ENCODE measurements at regions not wholly inside any gene's neighbourhood (a gene's known extent, or its start where the extent isn't known, plus 50 kb on each side); places are given as distances from the start of the nearest gene placed in this dataset.
A peak's percentile ranks its signal among the peaks of the same experiment; 100 is the strongest.

DNA sequence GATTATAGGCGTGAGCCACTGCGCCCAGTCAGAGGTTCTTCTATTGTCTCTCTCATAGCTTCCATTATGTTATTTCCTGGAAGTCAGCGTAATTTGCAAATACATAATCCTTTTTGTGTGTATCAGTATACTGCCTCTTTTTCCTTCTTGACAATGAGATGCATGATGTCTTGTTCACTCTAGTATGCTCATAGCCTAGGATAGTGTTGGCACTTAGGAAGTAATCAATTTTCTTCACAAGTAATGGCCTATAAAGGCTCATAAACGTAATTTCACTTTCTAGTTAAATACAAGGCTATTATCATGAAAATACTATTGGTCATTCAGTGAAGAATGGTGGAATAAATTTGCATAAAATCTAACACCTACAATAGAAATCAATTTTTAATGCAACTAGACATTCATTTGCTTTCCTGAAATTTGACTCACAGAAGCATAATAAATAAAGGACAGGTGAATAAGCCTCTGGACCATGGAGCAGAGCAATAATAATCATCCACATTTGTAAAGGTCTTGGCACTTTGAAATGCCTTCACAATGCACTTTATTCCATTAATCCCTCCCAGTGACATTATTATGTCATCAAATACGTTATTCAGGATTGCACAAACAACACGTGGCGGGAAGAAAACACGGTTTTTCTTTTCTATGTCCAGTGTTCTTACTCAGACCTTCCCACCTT lies 366.9 kb upstream of the BTBD3 start:
- DNase-seq, result no peak

DNA sequence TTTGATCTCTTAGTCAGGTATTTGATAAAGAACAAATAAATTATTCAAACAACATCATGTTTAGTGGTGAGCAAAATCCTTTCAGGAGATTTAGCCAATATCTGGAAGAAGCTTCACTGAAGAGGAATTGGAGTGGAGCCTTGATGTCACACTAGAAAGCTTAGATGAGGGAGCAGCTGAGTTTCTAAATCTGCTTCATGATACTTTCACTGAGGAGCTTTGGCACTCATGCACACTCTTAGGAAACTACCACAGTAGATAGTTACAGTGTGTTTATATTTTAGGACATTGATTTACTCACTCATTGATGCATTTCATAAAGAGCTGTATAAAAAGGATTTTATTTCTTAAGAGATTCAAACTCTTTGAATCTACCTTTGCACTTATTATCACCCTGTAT lies 366.2 kb upstream of the BTBD3 start:
- no peak for DNase-seq

DNA sequence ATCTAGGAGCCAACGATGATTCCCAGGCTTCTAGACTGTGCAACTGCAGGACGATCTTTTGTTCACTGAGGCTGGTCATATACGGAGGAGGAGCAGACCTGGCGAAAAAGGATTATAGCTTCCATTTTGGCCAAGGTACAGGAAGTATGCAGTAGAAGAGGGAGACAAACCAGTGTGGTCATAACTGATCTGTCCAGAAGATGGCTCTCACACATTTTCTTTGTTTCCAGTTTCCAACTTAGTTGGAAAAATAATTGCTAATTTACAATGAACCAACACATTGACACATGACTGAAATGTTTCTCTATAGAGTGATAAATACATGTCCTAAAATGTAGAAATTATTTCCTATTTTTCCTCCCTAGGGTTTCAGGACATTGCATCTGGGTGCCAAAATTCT lies 364.1 kb upstream of the BTBD3 start:
- DNase-seq, result peak; percentile 20

DNA sequence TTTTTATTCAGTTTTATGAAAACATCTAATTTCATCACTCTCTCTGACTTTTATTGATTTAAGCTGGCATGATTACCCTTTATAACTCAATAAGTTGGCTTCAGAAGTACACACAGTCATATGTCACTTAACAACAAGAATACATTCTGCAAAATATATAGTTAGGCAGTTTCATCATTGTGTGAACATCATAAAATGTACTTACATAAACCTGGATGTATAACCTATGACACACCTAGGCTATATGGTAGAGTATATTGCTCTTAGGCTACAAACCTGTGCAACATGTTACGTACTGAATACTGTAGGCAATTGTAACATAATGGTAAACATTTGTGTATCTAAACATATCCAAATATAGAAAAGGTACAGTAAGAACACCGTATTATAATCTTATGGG lies 362.2 kb upstream of the BTBD3 start:
- no peak for DNase-seq

DNA sequence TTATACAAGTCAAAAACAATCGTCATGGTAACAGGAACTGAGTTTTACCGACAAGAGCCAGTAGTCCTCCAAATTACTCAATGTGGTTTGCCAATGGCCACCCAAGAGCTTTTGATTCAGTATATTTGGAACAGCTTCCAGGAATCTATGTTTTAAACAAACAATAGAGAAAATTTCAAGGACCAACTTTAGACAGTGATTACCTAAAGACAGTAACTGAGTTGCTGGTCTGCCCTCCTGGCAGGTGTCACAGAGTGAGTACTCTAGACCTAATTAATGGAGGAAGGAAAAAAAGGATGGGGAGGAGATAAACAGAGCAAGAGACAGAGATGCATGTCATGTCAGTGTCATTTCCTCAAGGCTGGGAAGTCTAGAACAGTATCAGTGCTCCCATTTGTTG lies 361.3 kb upstream of the BTBD3 start:
- no peak for DNase-seq

DNA sequence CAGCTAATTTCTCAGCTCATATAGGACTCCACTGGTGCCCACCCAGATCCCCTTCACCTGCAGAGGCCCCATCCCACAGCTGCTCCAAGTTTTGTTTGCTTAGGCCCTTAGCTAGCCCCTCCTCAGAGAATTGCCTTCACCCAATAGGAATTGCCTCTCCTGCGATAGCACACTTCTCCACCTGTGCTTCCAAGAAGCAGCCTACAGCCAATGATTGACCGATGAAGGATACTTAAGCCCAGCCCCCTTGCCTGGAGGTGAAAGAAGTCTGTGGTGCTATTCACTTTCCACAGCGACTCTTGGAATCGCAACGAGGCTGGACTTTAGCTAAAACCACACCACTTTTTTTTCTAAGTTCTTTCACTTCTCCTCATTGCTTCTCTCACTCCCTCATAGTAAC lies 353.2 kb upstream of the BTBD3 start:
- DNase-seq, result no peak

DNA sequence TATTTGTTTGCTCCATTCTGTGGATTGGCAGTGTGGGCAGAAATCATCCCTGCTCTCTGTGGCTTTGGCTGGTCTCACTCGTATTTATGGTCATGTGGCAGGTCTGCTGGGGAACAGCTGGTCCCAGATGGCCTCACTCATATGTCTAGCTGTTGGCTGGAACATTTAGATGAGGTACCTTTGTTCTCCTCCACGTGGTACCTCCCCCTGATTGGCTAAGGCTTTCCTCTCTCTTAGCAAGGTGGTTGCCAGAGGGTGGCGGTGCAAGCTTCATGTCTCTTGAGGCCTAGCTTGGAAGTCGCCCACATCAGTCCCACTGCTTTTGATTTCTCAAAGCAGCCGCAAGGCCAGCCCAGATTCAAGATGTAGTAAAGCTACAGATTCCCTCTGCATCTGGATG lies 348.5 kb upstream of the BTBD3 start:
- peak; percentile 24 for DNase-seq

DNA sequence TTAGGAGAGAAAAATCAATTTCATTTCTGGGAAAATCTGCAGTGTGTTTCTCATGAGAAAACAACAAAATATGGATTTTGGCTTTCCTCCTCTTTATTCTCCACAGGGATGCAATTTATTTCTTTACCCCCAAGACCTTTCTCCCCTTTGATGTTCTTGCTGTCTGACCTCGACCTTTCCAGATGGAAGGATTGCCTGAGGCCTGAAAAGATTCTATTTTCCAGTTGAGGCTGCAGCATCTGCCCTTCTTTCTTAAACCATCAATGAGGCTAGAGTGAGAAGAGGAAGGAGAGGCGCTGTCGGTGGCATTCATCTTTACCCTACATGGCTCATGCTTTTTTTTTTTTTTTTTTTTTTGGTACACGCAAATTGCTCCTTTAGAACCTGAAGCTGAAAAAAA lies 344.2 kb upstream of the BTBD3 start:
- peak; percentile 37 for DNase-seq

DNA sequence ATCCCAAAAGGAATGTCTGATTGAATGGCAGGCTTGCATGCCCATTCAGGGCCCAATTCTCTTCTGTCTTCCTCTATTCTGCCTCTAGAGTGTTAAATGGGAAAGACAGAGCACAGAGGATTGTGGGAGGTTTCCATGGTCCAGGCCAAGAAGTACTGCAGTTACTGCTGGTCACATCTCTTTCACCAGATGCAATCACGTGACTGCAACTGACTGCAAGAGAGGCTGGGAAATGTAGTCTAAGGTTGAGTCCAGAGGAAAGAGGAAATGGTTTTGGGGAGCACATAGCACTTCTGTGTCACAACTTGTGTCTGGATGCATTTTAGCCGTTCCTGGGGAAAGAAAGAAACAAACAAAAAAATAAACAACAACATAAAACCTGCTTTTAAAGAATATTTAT lies 336.4 kb upstream of the BTBD3 start:
- DNase-seq, result no peak

DNA sequence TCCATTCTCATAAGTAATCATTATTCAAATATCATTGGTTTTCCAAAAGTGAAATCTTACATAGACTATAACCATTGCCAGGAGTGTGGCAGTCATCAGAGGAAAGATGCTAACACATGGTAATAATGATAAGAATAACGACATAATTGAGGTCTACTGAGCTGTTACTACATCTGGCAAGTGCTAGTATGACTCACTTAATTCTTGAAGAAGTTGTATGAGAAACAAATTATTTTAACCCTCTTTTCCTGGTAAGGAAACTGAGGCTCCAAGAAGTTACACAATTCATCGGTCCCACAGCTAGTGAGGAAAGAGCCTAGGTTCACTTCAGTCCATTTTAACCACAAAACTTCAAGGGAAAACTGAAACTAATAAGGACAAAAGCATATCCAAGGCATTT lies 335.6 kb upstream of the BTBD3 start:
- DNase-seq, result no peak

DNA sequence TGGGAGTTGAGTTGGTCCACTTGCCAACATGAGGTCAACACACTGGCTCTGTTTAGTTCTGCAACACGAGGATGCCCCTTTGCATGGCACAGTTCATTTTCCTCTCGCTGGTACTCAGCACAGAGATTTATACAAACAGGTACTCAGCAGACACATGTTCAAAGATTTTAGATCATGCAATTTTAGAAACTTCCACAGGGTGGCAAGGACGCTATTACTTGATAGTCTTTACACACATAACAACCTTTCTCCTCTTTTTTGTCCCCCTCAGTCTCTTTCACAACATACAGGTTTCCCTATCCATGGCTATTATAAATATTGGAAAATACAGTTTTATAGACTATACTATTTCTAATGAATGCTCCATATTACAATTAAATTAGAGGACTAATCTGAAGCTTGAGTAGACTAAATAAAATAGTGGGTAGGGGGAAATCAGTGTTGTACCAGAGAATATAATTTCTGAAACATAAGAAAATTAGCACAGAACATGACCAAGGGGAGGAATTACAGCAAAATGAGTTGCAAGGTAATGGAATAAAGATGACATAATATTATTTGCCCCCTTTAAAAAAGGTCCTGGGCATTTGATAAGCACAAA lies 331.8 kb upstream of the BTBD3 start:
- peak; percentile 62 for DNase-seq

DNA sequence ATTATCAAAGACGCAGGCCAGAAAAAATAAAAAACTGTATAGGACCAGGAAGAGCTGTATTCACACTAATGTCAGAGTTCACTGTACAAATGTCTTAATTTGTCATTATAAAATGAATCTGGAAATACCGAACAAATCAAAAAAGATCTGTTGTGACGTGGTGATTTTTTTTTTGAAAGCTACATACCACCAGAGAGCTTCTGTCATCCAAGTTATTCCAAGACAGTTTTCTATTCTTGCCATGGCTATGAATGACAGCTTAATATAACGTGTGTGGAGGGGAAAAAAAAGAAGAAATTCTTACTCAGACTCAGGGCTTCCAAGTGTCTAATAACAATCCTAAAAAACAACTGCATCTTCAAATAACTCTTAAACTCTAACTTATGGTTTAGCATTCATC lies 328.8 kb upstream of the BTBD3 start:
- DNase-seq, result no peak

DNA sequence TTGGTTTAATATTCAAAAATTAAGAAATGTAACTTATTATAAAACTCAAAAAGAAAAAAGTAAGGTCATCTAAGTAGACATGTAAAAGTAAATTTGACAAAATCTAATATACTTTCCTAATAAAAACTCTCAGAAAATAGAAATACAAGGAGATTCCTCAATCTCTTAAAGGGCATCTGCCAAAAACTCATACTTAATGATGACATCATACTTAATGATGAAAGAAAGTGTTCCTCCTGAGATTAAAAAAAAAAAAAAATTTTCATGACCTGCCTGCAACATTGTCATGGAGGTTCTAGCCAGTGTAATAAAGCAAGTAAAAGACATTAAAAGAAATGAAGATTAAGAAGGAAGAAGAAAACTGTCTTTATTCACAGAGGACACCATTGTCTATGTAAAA lies 325.7 kb upstream of the BTBD3 start:
- no peak for DNase-seq

DNA sequence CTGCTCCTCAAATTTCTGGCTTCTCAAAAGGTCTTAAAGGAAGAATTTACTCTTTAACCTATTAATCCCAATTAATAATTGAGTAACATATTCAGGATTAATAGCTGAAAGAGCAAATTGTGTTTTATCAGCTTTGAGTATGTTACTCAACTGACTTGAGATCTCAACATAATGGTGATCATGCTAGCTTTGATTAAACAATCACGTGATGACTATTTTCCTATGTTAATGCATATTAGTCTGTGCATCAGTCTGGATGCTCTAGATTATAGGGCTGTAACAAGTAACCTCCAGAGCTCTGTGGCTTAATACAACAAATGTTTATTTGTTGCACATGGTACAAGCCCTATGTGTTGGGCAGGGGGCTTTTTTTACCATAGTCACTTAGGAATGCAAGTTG lies 313.4 kb upstream of the BTBD3 start:
- no peak for DNase-seq

DNA sequence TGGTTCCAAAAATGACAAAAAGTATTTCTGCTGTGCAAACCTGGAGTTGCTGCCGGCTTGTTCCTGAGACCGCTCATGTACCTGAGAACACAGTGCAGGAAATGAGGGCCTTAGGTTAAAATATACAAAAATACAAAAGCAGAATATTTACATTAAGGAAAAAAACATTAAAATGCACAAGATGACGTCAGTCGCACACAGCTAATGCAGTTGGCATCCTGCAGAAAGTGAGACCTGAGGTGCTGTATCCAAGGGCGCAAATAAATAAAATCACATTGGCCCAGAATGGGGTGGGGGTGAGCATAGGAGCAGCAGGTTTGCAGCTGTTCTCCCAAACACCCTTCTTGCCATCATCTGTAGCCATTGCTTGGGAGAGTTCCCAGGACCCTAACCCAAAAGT lies 310.6 kb upstream of the BTBD3 start:
- DNase-seq, result no peak

DNA sequence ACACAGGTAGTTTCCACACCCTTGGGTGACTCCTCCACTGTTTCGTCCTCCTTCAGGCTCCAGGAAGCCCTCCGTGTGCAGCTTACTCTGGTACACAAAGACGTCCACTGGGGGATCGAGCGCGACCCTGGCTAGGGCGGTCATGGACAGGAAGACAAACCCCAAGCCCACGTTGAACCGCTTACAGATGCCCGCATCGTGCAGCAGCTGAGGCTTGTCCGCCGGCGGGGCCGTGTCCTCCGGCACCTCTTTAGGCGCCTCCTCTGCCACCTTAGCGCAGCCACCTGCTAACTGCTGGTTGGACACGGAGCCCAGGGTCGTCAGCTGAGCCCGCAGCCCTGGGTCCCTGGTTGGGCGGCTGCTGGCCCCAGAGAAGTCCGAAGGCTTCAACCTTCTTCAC lies 309.0 kb upstream of the BTBD3 start:
- DNase-seq, result no peak

DNA sequence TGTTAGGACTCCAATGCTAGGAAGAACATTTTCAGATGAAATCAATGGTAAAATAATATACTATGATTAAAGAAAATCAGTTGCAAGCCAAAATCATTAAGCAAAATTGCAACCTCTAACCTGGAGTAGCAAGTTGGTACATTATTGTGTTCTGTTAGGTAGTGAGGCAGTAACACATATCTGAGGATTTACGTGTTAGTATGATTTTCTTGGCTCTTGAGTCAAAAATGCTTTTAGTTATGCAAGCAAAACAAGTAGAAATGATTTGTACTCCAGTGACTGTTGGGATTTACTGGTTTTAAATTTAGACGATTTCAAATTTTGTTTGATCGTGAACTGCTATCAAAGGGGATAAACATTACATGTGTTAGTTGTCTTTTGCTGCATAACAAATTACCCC lies 293.0 kb upstream of the BTBD3 start:
- no peak for DNase-seq

DNA sequence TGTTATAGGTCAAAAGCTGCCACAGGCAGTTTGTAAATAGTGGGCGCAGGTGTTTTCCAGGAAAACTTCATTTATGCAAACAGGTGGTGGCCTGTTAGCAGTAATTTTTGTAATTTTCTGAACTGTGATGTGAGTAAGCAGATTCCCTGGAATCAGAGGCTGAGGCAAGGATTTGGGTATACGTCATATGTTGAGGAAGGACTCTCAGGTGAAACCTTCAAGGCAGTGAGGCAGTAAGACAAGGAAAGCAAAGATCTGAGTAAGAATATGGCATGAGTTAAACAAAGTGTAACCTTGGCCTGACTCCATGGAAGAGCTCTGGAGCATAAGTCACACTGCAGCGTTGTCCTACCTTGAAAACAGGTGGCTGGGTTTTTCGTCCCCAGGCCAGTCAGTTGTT lies 291.1 kb upstream of the BTBD3 start:
- DNase-seq, result no peak

DNA sequence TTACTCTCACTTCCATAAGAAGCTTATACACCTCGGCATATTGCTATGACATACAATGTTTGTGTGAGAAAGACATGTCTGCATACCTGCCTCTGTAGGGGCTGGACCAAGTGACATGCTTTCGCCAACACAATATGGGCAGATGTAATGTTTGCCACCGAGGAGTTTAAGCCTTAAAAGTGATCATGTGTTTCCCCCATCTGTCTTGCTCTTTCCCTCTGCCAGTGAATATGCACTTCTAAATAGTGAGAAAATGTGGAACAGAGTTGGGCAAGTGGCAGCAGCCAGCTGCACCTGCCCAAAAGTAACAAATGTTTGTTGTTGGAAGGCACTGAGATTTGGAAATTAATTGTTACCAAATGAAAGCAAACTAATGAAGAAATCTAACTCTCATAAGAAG lies 274.8 kb upstream of the BTBD3 start:
- DNase-seq, result no peak

DNA sequence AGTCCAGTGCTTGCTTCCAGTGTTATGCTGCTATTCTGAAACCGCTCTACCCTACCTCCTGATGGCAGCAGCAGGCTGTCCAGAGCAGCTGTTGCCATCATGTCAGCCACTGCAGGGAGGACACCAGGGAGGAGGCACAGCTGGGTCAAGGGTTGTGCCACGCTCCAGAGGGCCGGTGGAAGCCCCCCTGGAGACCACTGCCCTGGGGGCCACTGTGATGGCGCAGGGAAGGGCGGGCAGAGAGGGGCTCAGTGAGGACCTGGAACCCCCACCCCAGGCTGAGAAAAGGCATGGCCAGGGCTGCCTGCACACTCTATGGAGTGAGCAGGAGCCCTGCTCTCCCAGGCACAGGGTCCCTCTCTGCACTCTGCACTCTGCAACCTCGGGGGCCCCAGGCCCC lies 271.3 kb upstream of the BTBD3 start:
- no peak for DNase-seq

DNA sequence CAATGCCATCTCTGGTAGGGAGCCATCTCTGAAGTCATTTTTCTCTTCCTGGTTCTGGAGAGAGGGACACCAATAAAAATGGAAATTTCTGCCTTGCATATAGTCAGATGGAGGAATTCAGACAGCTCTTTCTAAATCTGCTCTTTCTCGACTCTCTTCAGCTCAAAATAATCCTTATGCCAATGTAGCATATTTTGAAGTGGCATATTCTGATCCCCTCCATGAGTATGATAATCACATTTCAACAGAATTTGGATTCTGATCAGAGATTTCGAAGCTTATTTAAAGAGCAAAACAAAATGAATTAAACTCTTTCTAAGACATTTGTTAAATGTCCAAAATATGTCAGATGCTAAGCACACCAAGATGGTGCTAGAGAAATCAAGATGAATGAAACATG lies 267.1 kb upstream of the BTBD3 start:
- DNase-seq, result no peak

DNA sequence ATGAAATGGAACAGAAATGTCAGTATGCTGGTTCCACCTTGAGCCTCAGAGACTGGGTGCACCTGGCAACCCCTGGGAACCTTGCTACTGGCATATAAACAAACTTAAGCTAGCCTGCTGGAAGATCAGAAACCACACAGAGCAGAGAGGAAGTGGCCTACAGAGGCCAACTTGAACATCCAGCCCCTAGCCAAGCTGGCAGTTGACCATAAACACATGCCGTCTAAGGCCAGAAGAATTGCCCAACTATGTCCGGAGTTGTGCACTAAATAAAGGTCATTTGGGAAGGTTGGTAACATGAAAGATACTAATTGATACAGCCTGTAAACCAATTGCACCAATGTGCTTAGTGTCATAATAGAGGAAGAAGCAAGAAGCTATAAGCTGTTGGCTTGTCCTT lies 266.6 kb upstream of the BTBD3 start:
- no peak for DNase-seq

DNA sequence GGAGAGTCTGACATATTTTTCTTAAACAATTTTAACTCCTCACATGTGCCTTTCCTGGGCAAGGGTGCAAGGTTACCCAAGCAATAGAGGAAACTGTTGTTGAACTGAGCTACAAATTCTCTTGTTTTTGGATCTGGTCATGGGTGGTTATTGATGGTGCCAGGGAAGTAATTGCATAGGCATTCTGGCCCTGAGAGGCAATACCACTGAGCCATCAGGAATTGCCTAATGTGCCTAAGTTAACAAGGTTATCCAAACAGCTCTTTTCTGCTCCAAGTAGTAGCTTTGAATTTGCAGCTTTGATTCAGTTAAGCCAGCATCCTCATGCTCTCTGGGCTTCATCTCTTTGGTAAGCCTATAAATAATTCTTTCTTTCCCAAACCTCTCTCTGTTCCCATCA lies 266.0 kb upstream of the BTBD3 start:
- no peak for DNase-seq

DNA sequence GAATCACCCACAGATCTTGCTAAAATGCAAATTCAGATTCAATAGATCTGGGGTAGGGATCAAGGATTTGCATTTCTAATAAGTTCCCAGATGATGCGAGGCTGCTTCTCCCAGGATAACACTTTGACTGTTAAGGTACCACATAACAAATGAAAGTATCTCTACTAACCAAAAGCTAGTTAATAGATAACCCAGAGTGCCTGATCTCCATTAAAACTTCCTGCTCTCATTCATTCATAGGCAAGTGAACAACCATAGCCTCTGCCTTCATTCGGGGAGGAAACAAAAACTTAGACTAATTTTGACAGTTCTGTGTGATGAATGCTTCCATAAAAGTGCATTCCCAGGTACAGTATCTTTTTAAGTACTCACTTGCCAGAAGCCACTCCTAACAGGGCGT lies 265.6 kb upstream of the BTBD3 start:
- DNase-seq, result no peak

DNA sequence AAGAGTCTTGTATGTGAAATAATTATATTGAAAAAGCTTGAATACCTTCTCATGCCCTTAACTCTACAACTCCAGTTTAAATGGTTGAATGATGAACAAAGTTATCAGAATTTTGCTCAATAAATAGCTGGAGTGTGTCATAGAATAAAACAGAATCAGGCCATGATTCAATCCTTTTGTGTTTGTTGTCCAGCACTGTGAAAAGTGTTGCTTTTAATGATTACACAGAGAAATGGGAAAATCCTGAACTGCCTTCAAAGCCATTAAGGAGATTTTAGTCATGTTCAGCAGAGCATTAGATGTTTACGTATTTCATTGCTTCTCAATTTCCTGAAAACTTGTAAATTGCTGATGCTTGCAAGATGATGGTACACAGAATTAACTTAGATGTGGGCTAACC lies 262.9 kb upstream of the BTBD3 start:
- no peak for DNase-seq

Measured in eye (tissue), 1 donor.